GM21367 (cell line): ENCODE measurements at regions not wholly inside any gene's neighbourhood (a gene's known extent, or its start where the extent isn't known, plus 50 kb on each side); places are given as distances from the start of the nearest gene placed in this dataset.

Experiments
- ATAC-seq: cut with Tn5 transposase; IDR thresholded peaks from one replicate; pipeline ENCODE4 v1.9.1; 2021; ENCODE audit not compliant: unreplicated experiment

DNA sequence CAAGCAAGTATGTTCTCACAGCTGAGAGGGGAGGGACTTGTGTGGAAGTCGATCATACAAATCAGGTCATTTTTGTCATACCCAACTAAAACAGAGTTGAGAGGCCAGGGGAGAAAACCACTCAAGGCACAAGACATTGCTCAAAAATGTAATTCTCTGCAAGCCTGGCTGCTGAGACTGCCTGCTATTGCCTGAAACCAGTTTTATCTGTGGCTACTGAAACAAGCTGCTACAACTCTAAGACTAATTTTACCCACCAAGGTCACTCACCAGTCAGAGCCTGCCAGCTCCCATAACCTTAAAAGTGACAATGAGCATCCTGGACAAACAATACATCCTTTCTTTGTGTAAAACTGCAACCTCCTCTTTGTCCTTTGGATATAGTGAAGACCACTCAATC lies 54.1 kb upstream of the CST7 start:
- ATAC-seq: no peak

GRCh38 chr20:24895431-24895830 lies 53.6 kb upstream of the CST7 start:
- ATAC-seq: no peak

DNA sequence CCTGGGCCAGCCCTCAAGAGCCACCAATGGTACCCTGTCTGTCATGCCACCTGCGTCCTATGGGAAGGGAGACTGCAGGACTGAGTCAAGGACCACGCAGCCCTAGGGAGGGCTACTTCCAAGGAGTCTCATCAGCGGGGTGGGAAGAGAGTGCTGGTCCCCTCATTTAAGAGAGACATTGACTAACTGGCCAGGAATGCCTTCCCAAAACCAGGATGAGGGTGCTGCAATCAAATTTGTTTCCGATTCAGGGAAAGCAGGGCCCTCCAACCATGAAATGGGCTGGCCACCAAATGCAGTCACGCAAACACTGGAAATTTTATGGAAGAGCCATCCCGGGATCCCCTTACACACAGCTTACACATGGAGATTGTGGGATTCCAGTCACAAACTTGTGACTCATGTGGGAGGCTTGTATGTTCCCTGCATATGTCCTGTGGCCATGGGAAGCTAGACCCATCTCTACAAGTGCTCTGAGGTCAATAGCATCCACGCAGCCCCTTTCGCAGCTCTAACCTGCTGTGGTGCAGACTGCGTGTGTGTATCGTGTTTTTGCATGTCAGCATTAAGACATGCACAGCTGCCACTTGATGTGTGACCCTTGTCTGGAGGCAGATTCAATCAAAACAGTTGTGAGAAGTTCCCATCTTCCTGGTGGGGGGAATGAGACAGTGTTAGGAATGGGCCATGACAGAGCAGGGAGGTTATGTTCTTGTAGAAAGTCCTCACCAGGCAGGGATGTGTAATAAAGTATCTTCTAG lies 53.0 kb upstream of the CST7 start:
- no peak for ATAC-seq

DNA sequence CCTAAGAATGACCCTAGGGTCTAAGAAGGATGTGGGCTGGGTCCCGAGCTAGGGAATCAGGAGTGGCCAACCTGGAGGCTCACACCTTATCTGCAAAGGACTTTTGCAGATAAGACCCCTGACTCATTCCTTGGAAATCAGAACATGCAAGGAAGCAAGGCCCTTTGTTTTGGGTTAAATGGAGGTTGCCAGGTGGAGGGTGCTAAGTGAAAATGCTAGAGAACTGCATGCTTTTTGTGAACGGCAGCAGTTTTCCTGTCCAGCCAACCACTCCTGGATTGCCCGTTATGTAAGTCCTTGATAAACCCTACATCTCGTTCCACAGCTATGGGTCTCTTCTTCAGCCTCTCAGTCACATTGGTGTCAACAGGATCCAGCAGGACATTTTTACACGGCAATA lies 52.1 kb upstream of the CST7 start:
- no peak for ATAC-seq

DNA sequence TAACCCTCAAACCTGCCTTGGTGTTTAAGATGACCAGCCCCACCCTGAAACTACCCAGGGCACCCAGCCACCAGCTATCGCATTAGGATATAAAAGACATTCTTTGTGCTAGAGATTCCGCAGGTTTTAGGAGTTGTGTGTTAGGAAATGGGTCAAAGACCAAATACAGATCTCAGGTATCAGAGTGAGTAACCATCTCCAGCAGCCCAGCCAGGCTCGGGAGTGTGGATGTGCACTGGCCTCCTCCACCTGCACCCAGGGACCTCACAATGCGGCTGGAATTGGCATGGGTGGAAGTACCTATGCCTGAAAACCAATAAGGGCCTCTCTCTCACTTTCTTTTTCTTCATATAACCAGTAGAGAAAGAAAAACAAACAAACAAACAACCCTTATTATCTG lies 51.1 kb upstream of the CST7 start:
- ATAC-seq: no peak

DNA sequence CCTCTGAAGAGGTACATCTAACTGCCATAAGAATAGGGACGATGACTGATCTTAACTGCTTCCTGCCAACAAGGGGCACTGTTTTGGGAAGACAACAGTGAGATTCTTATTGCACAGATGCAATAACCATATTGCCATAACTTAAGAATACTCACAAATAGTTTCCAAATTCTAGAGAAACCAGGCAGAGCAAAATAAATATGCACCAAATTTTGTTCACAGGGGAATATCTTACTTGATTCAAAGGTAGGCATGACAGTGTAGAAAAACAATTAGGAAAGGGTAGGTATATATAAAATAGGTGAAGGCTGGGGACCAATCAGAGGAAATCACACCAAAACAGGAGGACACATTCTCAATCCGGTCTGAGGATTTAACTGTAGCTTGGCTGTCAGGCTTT lies 49.9 kb upstream of the CST7 start:
- no peak for ATAC-seq
